ENCODE measurements at regions not wholly inside any gene's neighbourhood (a gene's known extent, or its start where the extent isn't known, plus 50 kb on each side); places are given as distances from the start of the nearest gene placed in this dataset.
A peak's percentile ranks its signal among the peaks of the same experiment; 100 is the strongest.

GRCh38 chr5:91635950-91636734, 253.0 kb upstream of the ARRDC3 start:
- Histone ChIP-seq H3K27ac (ENCODE audit: low read depth, low read length, poor library complexity, severe bottlenecking) (no peak overlapping the region), H2AFZ (ENCODE audit: low read length) (no peak overlapping the region), H3K9me2 (ENCODE audit: insufficient read depth, low read length) (no peaks in the 10 kb centered on the region), H3K36me3 (ENCODE audit: insufficient read depth, low read length) (no peaks in the 10 kb centered on the region), H3K4me3 (ENCODE audit: low read depth, low read length, poor library complexity, severe bottlenecking) (no peak overlapping the region), H3K9me3 (ENCODE audit: low read length) (no peaks in the 10 kb centered on the region), H3K4me2 (ENCODE audit: low read length) (no peak overlapping the region), H3K79me2 (ENCODE audit: insufficient read depth, low read depth, low read length) (no peaks in the 10 kb centered on the region), H3K4me1 (ENCODE audit: insufficient read depth, low read length, poor library complexity, severe bottlenecking) (no peaks in the 10 kb centered on the region), H4K20me1 (ENCODE audit: insufficient read depth, low read length) (no peaks in the 10 kb centered on the region)
- no peak for DNase-seq (ENCODE audit: low spot score)
- CTCF ChIA-PET (ENCODE audit: unreplicated experiment): no interaction called here
- BruUV-seq (replicated peaks): no TSS peak
- intact Hi-C loops (cut with micrococcal nuclease; ENCODE audit: unreplicated experiment): no loop called here
- TF ChIP-seq CTCF (conservative IDR thresholded peaks at IDR 0.05; ENCODE audit: low read length): 0 out of 2 replicates have a peak, but pooled peaks have one; percentile 23
- no peak for TF ChIP-seq EZH2phosphoT487 (IDR thresholded peaks at IDR 0.05; ENCODE audit: borderline replicate concordance, low read depth, low read length)
- POLR2A ChIA-PET: interaction anchor here (0.7 to 1.2 kb wide), 2 partner anchors 9 to 454 kb away, joined by 3 read pairs; no protein-coding TSS in a partner anchor

GRCh38 chr5:91632871-91633270, 249.8 kb upstream of the ARRDC3 start:
- H3K4me2 ChIP-seq (ENCODE audit: low read length): no peak overlapping the region
- H4K20me1 ChIP-seq (ENCODE audit: insufficient read depth, low read length): no peaks in the 10 kb centered on the region
- H3K4me3 ChIP-seq (ENCODE audit: low read depth, low read length, poor library complexity, severe bottlenecking): no peak overlapping the region
- TF ChIP-seq CTCF (conservative IDR thresholded peaks at IDR 0.05; ENCODE audit: low read length) (no peak), EZH2phosphoT487 (IDR thresholded peaks at IDR 0.05; ENCODE audit: borderline replicate concordance, low read depth, low read length) (no peak)
- no peaks in the 10 kb centered on the region for H3K9me3 ChIP-seq (ENCODE audit: low read length)
- H3K4me1 ChIP-seq (ENCODE audit: insufficient read depth, low read length, poor library complexity, severe bottlenecking): no peaks in the 10 kb centered on the region
- no peaks in the 10 kb centered on the region for H3K9me2 ChIP-seq (ENCODE audit: insufficient read depth, low read length)
- ChIA-PET CTCF (ENCODE audit: unreplicated experiment) (no interaction called here), POLR2A (interaction anchor here (1.6 kb wide), 1 partner anchor 9 kb away, joined by 6 read pairs; no protein-coding TSS in a partner anchor)
- intact Hi-C loops (cut with micrococcal nuclease; ENCODE audit: unreplicated experiment): no loop called here
- no TSS peak for BruUV-seq (replicated peaks)
- no peak overlapping the region for H3K27ac ChIP-seq (ENCODE audit: low read depth, low read length, poor library complexity, severe bottlenecking)
- H3K36me3 ChIP-seq (ENCODE audit: insufficient read depth, low read length): no peaks in the 10 kb centered on the region
- no peak for DNase-seq (ENCODE audit: low spot score)
- no peak overlapping the region for H2AFZ ChIP-seq (ENCODE audit: low read length)
- no peaks in the 10 kb centered on the region for H3K79me2 ChIP-seq (ENCODE audit: insufficient read depth, low read depth, low read length)

GRCh38 chr5:91611746-91612145, 228.6 kb upstream of the ARRDC3 start:
- DNase-seq (ENCODE audit: low spot score): no peak
- ChIA-PET CTCF (ENCODE audit: unreplicated experiment) (no interaction called here), POLR2A (no interaction called here)
- Histone ChIP-seq H3K79me2 (ENCODE audit: insufficient read depth, low read depth, low read length) (no peaks in the 10 kb centered on the region), H3K4me2 (ENCODE audit: low read length) (no peak overlapping the region), H3K36me3 (ENCODE audit: insufficient read depth, low read length) (no peaks in the 10 kb centered on the region), H2AFZ (ENCODE audit: low read length) (no peak overlapping the region), H3K27ac (ENCODE audit: low read depth, low read length, poor library complexity, severe bottlenecking) (no peak overlapping the region), H3K4me3 (ENCODE audit: low read depth, low read length, poor library complexity, severe bottlenecking) (no peak overlapping the region), H3K9me3 (ENCODE audit: low read length) (no peaks in the 10 kb centered on the region), H3K4me1 (ENCODE audit: insufficient read depth, low read length, poor library complexity, severe bottlenecking) (no peaks in the 10 kb centered on the region), H3K9me2 (ENCODE audit: insufficient read depth, low read length) (no peaks in the 10 kb centered on the region), H4K20me1 (ENCODE audit: insufficient read depth, low read length) (no peaks in the 10 kb centered on the region)
- no peak for TF ChIP-seq EZH2phosphoT487 (IDR thresholded peaks at IDR 0.05; ENCODE audit: borderline replicate concordance, low read depth, low read length)
- no peak for TF ChIP-seq CTCF (conservative IDR thresholded peaks at IDR 0.05; ENCODE audit: low read length)
- intact Hi-C loops (cut with micrococcal nuclease; ENCODE audit: unreplicated experiment): no loop called here
- BruUV-seq (replicated peaks): no TSS peak

Measured in OCI-LY7 (cell line).